ENCODE measurements at regions not wholly inside any gene's neighbourhood (a gene's known extent, or its start where the extent isn't known, plus 50 kb on each side); places are given as distances from the start of the nearest gene placed in this dataset.

DNA sequence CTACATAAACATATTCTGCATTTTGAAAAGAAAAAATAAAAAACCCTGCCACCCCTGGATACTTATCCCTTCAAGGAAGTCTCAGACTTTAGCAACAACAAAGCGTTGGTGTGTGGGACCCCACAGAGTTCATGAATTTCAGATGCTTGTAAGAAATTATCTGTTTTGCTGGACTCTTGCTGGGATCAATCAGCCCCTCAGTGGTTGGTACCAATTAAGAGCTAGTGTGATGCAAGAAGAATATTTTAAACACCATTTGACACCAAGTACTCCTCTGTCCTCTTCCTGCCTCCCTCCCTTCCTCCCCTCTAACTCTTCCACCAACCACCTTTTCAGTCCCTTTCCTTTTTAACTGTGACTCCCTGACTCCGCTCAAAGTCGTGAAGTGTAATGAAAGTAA is 51.5 kb downstream of the SST start:
- no peak for DNase-seq

DNA sequence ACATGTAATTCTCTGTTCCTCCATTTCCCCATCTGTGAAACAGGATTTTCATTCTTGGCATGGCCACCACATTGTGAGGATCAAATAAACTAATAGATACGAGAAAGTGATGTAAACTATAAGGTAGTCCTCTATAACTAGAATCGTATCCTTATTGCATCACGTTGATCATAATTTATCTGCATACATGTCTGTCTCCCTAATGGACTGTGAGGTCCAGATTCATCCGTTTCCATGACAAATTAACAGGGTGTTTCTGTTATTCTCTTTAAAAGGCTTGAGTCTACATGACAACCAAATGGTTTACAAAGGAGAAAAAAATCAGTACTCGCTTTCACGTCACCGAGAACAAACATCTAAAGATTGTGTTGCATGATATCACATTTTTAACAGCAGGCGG is 53.0 kb downstream of the SST start:
- no peak for DNase-seq

DNA sequence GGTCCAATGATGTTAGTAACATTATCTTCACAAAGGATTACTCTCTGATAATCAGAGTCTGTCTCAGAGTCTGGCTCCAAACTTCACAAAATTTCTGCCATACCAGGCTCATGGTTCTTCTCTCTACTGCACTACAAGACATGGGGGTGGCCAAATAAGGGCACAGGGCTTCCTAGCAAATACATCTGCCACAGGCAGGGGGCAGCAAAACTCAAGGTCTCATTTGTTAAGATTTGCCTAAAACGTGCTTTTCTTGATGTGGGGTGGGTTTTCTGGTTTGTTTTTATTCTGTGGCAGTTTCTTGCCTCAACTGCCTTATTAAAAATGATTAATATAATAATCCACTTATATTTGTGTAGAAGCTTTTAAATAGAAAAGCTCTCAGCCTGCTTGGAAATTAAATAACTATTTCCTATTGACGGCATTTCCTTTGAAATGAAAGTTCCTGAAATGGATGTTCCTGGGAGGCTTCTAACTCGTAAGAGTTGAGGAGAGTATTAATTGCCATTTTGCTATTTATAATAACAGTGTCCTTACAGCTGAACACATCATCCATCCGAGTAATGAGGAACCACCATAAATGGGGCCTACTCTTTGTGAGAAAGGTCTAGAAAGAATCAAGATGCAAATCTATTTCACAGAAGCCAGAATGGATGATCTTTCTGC is 53.8 kb downstream of the SST start:
- DNase-seq: peak; percentile 67 to 68

DNA sequence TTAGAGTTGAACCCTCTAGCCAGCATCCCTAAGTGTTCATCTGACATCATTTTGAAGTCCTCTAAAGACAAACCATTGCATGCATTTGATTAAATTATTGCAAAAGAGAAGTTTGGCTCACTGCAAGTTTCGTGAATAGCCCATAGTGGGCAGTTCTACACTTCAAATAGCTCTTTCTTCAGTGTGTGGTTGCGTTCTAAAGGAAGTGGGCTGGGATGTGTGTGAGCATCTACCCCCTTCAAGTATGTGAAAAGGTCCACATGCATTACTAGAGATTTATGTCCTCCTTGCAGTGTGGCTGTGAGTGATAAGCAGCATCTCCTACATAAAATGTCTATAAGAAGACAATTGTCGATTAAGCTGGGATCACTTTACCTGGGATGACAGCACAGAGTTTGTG is 54.6 kb downstream of the SST start:
- DNase-seq: no peak

DNA sequence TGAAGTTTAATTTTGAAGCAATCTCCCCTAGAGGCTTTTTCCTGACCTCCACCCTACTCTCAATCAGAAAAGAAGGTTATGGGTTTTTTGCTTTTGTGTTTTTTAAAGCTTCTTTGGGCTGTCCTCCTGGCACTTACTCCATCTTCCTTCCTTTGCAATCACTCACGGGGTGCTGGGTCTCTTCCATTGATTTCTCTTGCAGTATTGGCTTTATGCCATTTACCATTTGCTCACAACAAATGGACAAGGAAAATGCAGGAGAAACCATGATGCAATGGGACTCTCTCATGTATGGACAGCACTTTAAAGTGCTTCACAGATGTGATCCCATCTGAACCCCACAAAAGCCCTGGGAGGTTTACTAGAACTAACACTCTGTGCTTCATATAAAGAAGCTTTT is 57.5 kb downstream of the SST start:
- no peak for DNase-seq

DNA sequence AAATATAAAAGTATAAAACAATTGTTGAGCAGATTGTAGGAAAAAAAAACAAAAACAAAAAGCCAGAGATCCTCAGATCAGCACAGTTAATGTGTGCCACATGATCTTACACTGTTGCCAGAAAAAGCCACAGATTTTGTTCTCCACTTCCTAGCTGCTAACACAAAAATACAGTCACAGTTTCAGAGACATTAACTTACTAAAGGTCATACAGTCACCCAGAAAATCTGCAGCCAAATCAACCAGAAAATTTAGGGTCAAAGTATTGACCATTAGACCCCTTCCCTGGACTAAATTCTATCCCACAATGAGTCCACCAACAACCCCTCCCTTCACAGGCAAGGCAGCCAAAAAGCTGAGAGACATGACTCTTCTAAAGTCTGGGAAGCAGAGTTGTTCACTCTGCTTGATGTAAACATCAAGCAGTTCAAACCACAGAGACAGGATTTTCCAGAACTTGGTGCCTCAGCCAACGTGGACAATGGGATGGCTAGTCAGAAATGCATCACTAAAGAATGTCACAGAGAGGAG is 59.1 kb downstream of the SST start:
- DNase-seq: no peak

DNA sequence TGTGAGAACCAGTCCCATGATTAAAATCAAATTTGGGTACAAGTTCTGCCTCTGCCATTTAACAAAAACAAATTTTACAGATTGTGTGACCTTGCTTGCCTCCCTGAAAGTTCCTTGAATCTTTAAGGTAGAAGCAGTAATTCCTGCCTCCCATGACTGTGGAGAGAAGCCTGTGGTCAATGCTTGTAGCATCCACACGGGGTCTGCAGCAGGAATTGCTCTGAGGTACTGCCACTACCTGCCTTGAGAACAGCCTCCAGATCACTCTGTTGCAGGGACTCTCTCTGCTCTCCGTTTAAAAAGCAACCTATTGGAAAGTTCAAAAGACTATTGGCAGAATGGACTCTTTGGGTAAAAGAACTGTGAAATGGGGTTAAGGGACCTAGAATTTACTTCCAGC is 75.9 kb downstream of the SST start:
- DNase-seq: no peak

DNA sequence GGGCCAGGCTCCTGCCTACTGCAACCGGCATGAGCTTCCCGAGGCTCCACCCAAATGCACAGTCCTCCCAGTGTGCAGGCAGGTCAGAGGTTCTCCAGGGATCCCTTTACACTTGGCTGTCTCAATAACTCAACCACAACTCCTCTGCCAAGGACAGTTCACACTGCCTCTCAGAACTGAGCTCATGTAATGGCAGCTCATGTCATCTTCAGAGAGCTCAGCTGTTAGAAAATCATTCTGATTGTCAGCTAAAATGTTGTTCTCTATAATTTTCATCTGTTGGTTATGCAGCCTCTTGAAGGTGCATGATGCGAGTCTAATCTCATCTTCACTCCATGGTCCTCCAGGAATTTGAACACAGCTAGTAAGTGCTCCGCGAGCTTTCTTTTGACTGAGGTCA is 76.7 kb downstream of the SST start:
- no peak for DNase-seq

DNA sequence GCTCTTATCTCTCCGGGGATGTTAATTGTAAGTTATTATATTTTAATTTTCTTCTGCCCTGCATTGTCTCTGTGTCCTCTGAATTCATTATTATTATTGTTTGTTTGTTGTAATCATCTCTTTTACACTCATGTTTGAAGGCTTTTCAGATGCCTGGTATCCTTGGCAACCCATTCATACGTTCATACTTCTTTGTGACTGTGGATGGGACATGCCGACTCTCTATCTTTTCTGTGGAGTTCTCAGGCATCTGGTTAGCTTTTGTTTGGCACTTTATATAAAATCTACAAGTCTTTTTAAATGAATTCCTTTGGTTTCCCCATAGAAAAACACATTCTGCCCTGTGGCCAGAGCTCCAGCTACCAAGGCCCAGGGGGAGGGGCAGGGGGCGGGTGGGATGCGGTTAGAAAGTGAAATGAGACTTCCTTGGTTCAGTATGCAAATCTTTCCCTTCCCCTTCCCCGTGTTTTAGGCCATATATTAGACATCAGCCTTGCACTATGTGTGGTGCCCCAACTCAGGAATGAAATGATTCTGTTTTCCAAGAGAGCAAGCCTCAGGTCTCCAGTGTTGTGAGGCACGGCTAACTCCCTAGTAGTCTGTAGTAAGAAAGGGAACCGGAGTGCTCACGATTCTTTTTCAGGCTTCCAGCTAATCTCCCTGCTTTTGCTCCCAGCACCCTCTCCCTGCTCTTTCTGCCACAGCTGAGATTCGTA is 79.2 kb downstream of the SST start:
- DNase-seq: no peak

DNA sequence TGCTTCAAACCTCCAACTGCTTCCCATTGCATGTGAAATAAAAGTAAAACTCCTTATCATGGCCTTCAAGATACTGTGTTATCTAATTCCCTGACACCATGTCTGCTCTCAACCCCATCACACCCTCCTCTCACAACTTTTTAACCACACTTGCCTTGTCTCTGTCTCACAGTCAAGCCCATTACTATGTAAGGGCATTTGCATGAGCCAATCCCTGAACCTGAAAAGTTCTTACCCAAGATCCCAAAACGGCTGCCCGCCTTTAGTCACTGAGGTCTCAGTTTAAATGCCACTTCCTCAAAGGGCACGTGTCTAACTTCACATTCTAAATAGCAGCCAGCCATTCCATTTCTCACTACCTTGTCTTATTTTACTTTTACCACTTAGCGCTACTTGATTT is 83.1 kb downstream of the SST start:
- DNase-seq: no peak

DNA sequence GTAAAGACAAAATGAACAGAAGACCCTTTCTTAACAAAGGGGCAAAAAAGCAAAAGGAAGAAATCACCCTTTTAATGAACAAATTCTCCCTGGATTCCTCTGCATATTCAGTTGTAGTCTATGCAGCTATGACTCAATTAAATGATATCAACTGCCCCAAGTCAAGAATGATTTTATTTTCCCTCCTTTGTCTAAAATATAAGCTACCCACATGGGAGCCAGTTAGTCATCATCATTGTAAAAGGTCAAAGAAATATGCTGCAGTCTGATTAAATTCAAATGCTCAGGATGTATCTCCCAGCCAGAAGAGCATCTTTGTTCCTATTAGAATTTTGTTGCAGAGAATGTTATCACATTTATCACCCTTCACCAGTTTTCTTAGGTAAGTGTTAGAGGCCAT is 84.0 kb downstream of the SST start:
- no peak for DNase-seq

DNA sequence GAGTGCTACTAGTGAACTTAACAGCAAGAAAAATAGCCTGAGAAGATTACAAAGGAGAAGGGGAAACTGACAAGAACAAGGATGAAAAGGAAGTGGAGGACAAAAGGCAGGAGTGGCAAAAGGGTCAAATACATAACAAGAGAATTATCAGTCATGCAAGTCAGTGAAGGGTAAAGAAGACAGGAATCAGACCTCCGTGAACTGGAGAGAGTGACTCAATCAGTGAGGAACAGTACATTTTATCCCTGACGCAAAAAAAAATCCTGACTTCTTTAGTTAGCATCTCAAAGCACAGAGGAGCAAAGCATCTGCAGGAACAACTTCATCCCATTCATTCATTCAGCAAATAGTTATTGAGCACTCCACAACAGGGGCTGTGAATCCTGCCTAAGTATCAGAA is 97.8 kb downstream of the SST start:
- DNase-seq: no peak

DNA sequence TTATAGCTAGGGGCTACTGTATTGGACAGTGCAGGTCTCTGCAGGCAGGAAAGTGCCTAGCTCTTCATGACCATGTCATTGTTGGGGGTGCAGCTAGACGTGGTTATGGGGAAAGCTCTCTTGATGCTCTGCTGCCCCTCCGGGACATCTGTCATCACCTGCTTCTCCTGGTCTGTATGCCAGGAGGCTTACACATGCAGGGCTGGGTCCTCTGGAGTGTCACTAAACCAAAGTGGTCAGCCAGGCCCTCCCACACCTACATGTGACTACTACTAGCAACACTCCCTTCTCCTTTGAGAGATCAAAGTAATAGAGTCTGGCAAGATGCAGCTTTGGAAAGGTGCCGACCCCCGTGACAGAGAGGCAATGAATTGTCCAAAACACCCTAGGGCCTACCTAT is 98.5 kb downstream of the SST start:
- DNase-seq: no peak

DNA sequence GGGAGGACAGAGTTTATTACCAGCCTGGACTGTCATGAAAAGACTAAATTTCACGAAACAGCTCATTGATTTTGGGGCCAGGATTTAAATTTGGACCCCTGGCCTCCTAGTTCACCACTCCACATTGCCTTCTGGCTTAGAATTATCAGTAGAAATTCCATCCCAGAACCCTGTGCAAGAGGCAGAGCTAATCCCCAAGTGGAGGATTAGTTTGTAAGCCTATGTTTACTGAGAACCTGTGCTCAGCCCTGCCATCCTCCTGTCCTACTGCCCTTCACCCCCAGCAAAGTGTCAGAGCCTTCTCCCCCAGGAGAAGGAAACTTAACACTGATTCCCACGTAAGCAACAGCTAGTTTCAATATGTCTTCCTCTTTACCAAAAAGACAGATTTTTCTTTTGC is 99.4 kb downstream of the SST start:
- no peak for DNase-seq

DNA sequence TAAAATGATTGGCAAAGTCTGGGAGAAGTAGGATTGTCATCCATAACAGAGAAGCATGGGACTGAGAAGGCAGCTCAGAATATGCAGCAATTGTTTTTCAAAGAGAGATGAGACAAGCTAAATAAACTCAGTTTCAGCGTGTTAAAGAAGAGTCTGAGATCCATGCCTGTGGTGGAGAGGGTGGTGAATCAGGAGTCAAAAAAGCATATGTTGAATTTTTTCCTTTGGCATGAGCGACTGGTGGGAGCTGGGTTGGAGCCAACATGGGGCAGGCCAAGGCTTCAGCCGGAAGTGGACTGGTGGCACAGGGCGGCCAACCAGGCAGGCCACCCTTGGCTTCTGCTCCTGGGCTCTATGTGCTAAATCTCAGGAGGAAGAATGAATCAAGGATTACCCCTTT is 102.0 kb downstream of the SST start:
- no peak for DNase-seq

DNA sequence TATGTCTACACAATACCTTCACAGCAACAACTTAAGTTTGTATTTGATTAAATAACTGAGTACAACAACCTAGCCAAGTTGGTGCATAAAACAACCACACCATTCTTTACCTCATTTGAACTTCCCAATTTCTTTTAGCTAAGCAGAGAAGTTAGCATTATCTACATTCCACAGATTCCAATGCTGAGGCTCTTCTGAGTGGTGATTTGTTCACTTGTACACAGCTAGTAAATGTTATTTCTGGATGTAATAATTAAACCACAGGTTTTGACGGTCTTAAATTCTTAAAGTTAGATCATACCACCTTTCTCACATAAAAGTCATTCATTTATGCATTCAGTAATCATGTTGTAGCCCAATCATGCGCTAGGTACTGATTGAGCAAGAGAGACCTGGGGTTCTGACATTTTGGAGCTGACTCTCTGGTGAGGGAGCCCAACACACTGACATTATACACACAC is 102.5 kb downstream of the SST start:
- no peak for DNase-seq

DNA sequence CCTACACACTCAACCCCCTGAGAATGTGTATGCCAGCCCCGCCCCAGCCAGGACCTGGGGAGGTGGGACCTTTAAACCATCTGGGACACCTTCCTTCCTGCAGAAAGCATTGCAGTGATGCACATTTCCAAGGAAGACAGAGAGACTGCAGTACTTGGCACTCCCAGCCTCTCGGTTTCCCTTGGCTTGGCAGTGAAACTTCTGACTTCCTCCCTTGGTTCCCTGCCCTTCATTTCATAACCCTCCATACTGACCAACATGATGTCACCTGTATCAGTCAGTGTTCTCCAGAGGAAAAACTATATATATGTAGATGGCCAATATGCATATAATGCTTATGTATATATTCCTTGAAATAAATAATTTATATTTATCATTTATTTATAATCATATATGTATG is 103.2 kb downstream of the SST start:
- no peak for DNase-seq

DNA sequence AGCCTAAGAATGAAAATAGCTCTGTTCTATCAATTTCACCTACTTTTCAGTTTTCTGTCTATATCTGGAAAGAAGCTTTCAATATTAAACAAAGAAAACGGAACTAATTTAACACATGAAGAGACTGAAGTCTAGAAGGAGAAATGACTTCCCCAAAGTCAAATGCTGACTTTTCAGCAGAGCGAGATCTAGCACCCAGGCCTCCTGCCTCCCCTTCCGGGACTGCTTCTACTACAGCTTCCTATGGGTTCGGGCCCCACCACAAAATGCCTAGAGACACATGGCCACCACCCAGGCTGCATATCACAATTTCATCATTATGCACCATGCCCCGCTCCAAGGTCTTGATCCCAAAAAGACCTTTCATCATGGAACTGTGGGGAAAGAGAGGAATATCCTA is 104.5 kb downstream of the SST start:
- DNase-seq: no peak

DNA sequence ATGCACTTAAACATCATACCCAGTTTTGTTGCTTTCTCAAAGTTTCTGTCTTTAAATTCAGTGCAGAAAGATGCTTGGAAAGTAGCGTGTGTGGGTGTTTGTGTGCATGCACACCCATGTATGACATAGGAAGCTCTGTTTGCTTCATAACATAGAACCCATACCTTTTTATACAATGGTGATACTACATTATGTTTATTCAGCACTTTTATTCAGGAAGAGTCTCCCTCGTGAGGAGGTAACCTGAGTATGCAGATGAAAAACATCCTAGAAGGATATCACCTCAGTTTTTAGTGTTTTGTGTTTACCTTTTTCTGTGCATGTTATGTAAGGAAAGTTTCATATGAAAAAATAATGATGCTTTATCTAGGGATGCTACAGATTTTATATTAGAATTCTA is 111.2 kb downstream of the SST start:
- DNase-seq: no peak

DNA sequence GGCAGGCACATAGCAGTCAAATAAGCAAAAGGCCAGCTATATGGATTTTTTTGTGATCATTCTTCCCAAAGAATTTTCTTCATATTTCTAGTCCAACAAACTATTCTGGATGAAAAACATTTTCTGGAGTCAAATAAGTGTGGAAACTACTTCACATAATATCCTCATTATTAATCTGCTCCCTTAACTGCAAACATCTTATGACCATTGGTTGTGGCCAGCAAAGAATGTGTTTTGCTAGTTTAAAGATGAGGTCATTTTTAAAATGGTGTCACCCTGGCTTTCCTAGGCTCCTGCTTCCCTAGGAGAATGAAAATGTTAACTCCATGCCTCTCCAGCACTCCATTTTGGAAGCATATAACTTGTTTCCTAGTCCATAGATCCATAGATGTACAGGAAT is 118.8 kb downstream of the SST start:
- DNase-seq: no peak

DNA sequence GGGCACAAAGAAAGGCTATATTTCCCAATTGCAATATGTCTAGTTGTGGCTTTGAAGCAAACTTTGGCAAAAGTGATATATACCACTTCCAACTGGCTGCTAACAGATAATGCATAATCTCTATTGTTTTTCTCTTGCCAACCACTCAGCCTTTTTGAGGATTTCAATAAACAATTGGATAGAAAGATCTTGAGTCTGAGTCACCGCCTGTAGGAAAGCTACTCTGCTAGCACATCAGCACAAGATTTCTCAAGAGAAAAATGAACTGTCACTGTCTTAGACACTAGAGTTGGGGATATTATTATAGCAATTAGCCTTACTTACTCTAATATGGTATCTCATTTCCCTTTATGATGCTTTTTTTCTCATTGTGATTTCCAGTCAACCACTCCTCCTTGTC is 119.7 kb downstream of the SST start:
- no peak for DNase-seq

DNA sequence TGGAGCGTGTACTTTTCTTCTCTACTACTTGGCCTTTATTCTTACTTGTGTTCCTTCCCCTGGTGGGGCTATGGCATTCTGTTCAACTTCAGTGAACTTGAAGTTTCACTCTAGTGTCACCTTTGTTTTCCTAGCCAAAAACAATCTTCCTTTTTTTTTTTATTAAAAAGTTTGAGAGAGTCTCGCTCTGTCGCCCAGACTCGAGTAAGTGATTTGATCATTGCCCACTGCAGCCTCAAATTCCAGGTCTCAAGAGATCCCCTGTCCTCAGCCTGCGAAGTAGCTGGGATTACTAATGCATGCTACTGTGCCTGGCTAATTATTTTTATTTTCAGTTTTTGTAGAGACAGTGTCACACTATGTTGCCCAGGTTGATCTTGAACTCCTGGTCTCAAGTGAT is 124.8 kb downstream of the SST start:
- DNase-seq: no peak

DNA sequence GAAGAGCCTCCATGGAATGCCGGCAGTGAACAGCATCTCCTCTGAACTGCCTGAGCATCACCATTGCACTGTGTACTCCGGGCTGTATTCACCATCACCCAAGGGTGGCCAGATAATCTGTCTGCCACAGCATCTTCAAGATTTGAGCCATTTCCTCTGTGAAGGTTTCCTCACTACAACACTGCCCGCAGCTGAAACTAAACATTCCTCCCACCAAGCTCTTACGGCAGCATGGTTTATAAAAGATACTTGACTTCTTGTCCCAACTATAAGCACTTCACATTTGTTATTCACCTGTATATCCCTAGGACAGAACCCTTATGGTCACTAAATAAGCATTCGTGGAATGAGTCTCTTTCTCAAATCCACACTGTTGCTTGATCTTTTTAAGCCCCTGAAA is 125.9 kb downstream of the SST start:
- DNase-seq: no peak

DNA sequence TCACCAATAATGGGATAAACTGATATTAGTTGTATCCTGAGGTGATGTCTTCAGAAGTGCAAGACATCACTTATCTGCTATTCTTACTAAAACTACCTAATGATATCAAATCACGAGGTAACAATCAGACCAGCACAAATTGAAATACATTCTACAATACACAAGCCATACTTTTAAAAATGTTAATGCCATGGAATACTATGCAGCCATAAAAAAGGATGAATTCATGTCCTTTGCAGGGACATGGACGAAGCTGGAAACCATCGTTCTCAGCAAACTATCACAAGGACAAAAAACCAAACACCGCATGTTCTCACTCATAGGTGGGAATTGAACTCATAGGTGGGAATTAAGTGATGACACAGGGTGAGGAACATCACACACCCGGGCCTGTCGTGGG is 129.3 kb downstream of the SST start:
- DNase-seq: no peak

DNA sequence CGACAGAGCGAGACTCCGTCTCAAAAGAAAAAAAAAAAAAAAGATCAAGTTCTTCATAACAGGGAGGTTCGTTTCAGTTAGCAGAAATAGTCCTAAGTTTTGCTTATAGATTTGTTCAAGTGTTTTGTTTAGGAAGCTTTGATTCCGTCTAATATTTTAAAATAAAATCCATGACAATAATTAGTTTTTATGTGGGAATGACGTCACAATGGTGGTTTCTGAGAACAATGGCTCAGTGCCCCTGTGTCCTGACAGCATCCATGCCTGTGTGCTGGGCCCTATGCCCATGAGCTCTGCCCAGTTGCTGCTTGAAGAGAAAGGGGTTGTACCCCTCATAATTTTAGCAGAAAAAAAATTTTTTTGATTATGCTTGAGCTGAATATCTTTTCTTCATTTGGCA is 134.0 kb downstream of the SST start:
- no peak for DNase-seq

Data from stimulated activated CD4-positive, alpha-beta T cell treated with anti-CD3 and anti-CD28 coated beads, Interleukin-2, amount 100 ng/mL, for 24 hours (primary cell).